ENCODE measurements at regions not wholly inside any gene's neighbourhood (a gene's known extent, or its start where the extent isn't known, plus 50 kb on each side); places are given as distances from the start of the nearest gene placed in this dataset.
"Not testable (repeated sequence)": the region's sequence is repeated elsewhere in the genome, so short reads cannot be mapped to it uniquely, and the experiment has no call there.

DNA sequence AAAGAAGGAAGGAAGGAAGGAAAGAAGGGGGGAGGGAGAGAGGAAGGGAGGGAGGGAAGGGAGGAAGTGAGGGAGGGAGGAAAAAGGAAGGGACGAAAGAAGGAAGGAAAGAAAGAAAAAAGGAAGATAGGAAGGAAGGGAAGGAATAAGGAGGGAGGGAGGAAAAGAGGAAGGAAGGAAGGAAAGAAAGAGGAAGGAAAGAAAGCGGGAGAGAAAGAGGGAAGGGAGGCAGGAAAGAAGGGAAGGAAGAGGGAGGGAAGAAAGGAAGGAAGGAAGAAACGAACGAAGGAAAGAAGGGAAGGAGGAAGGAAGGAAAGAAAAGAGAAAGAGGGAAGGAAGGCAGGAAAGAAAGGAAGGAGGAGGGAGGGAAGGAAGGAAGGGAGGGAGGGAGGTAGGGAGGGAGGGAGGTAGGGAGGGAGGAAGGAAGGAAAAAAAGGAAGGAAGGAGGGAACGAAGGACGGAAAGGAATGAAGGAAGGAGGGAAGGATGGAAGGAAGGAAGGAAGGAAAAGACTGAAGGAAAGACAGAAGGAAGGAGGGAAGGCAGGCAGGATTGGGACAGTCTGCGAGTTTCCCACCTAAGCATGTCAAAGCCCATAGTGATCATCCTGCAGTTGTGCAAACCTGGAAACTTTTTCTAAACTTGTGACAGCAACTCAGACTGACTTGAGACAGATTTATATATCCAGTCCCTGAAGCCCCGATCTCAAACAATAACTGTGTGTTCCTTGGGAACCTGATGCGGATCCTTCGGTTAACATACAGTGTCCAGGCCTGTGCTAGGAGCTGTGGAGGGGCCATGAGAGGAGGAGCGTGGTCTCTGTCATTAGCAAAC is 59.8 kb upstream of the IYD start:
- no peaks in the 10 kb centered on the region for H3K9me3 ChIP-seq (ENCODE audit: control insufficient read depth in 1 of 2, low read length in 2 of 2)
- H3K27me3 ChIP-seq (ENCODE audit: insufficient read depth, low read length), result no peaks in the 10 kb centered on the region
- peaks cover 0 to 39% (median 9%) of the 10 kb centered on the region in 4 donors for H3K4me1 Mint-ChIP-seq
- H3K27ac ChIP-seq (ENCODE audit: low read depth, low read length), result no peak overlapping the region
- H3K9me3 Mint-ChIP-seq, result peaks cover 0 to 3% (median 0%) of the 10 kb centered on the region in 8 donors
- ChIA-PET CTCF (ENCODE audit: partially characterized antibody) (no interaction called here), POLR2A (ENCODE audit: partially characterized antibody) (no interaction called here)
- H3K4me3 Mint-ChIP-seq, result peak overlapping the region in 1 of 8 donors; percentile 7
- no peaks in the 10 kb centered on the region for H3K36me3 ChIP-seq (ENCODE audit: insufficient read depth, low read length)
- no peaks in the 10 kb centered on the region for H3K36me3 Mint-ChIP-seq
- no peaks in the 10 kb centered on the region for H3K4me1 ChIP-seq (ENCODE audit: insufficient read depth, low read length)
- peaks cover 5 to 6% of the 10 kb centered on the region in 2 donors for H3K27me3 Mint-ChIP-seq
- intact Hi-C loops (cut with micrococcal nuclease), result no loop called here
- H3K4me3 ChIP-seq (ENCODE audit: low read length in 2 of 2), result no peak overlapping the region
- H3K27ac Mint-ChIP-seq, result peak overlapping the region in 1 of 7 donors; percentile 87
- DNase-seq, result no peak

DNA sequence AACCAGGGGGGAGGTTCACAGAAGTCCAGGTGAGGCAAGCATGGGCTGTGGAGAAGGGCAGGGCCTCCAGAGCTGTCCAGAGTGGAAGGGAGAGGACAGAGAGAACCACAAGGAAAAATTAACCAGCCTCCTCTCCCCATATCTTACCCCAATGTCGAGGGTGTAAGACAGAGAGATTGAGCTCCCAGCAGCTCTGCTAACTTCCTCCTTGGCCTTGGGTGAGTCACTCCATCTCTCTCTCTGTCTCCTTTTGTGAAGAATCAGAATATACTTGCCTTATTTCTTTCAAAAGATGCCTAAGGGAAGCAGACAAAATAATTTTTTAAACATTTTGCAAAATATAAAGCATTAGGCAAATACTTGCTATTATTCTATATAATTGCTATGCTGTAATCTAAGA is 58.3 kb upstream of the IYD start:
- H3K27ac ChIP-seq (ENCODE audit: low read depth, low read length), result no peak overlapping the region

DNA sequence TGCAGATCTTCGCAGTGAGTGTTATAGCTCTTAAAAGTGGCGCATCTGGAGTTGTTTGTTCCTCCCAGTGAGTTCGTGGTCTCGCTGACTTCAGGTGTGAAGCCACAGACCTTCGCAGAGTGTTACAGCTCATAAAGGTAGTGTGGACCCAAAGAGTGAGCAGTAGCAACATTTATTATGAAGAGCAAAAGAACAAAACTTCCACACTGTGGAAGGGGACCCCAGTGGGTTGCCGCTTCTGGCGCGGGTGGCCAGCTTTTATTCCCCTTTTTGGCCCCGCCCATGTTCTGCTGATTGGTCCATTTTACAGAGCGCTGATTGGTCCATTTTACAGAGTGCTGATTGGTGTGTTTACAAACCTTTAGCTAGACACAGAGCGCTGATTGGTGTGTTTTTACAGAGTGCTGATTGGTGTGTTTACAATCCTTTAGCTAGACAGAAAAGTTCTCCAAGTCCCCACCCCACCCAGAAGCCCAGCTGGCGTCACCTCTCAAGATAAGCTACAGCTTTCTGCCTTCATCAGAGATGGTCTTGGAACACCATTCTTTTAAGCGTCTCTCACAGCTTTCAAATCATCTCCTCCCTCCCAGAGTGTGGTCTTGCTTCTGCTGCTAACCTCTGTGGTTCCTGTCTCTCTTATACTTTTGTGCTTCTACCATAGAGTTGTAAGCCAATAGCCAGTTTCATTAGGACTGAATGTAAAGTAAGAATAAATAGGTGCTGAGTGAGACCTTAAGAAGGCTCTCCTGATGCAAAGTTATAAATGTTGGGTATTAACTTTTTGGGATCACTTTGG is 57.5 kb upstream of the IYD start:
- H3K4me3 ChIP-seq (ENCODE audit: low read length in 2 of 2); H3K27me3 ChIP-seq (ENCODE audit: insufficient read depth, low read length); H3K27me3 Mint-ChIP-seq; H3K36me3 Mint-ChIP-seq; POLR2A ChIA-PET (ENCODE audit: partially characterized antibody); H3K36me3 ChIP-seq (ENCODE audit: insufficient read depth, low read length); H3K4me1 ChIP-seq (ENCODE audit: insufficient read depth, low read length); H3K9me3 ChIP-seq (ENCODE audit: control insufficient read depth in 1 of 2, low read length in 2 of 2); H3K9me3 Mint-ChIP-seq; intact Hi-C loops (cut with micrococcal nuclease); H3K27ac ChIP-seq (ENCODE audit: low read depth, low read length): not testable (repeated sequence)
- Mint-ChIP-seq H3K4me1 (peaks cover 0 to 39% (median 9%) of the 10 kb centered on the region in 4 donors), H3K4me3 (peak overlapping the region in 7 of 8 donors; percentile 13 to 79 (median 57)), H3K27ac (peak overlapping the region in 5 of 7 donors; percentile 42 to 77 (median 55))
- DNase-seq, result peak; percentile 18 to 57 (median 39)
- CTCF ChIA-PET (ENCODE audit: partially characterized antibody), result interaction anchor here (1.3 kb wide), 1 partner anchor 229 kb away, joined by 3 read pairs; no protein-coding TSS in a partner anchor

More for the DNA sequence above, 58.3 kb upstream of the IYD start:
- H3K27ac Mint-ChIP-seq, result peak overlapping the region in 5 of 7 donors; percentile 42 to 77 (median 70)
- H3K4me3 Mint-ChIP-seq, result peak overlapping the region in 5 of 8 donors; percentile 12 to 79 (median 59)
- peaks cover 0 to 39% (median 9%) of the 10 kb centered on the region in 4 donors for H3K4me1 Mint-ChIP-seq
- ChIA-PET CTCF (ENCODE audit: partially characterized antibody) (interaction anchor here (1.3 kb wide), 1 partner anchor 229 kb away, joined by 3 read pairs; no protein-coding TSS in a partner anchor), POLR2A (ENCODE audit: partially characterized antibody) (no interaction called here)
- H3K9me3 ChIP-seq (ENCODE audit: control insufficient read depth in 1 of 2, low read length in 2 of 2), result no peaks in the 10 kb centered on the region
- H3K4me3 ChIP-seq (ENCODE audit: low read length in 2 of 2), result no peak overlapping the region
- peak in 2 of 5 donors; percentile 0 to 5 for DNase-seq
- H3K27me3 ChIP-seq (ENCODE audit: insufficient read depth, low read length), result no peaks in the 10 kb centered on the region
- H3K27me3 Mint-ChIP-seq, result peaks cover 5 to 6% of the 10 kb centered on the region in 2 donors
- H3K9me3 Mint-ChIP-seq, result peaks cover 0 to 3% (median 0%) of the 10 kb centered on the region in 8 donors
- intact Hi-C loops (cut with micrococcal nuclease), result no loop called here
- no peaks in the 10 kb centered on the region for H3K36me3 Mint-ChIP-seq
- H3K36me3 ChIP-seq (ENCODE audit: insufficient read depth, low read length), result no peaks in the 10 kb centered on the region
- no peaks in the 10 kb centered on the region for H3K4me1 ChIP-seq (ENCODE audit: insufficient read depth, low read length)

DNA sequence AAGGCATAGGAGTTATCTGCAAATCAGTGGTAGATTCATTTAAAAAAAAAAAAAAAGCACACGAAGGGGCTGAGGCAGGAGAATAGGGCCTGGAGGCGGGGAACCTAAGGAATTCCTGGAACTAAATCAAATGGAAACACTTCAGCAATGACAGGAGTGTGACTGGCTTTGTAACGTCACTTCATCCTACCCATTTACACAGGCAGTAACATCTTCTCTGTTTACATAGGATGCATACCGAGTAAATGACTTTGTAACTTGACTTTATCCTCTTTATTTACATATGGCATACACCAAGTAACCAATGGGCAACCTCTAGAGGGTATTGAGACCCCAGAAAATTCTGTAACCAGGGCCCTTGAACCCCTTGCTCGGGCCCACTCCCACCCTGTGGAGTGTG is 56.4 kb upstream of the IYD start:
- Mint-ChIP-seq H3K36me3 (no peaks in the 10 kb centered on the region), H3K4me1 (peaks cover 0 to 39% (median 9%) of the 10 kb centered on the region in 4 donors), H3K4me3 (no peak overlapping the region), H3K9me3 (peaks cover 0 to 2% (median 0%) of the 10 kb centered on the region in 8 donors), H3K27ac (no peak overlapping the region), H3K27me3 (peaks cover 5 to 7% of the 10 kb centered on the region in 2 donors)
- POLR2A ChIA-PET (ENCODE audit: partially characterized antibody), result no interaction called here
- no peak for DNase-seq
- H3K27me3 ChIP-seq (ENCODE audit: insufficient read depth, low read length), result no peaks in the 10 kb centered on the region
- H3K27ac ChIP-seq (ENCODE audit: low read depth, low read length), result no peak overlapping the region
- H3K4me3 ChIP-seq (ENCODE audit: low read length in 2 of 2), result no peak overlapping the region
- H3K4me1 ChIP-seq (ENCODE audit: insufficient read depth, low read length), result no peaks in the 10 kb centered on the region
- CTCF ChIA-PET (ENCODE audit: partially characterized antibody), result no interaction called here
- H3K9me3 ChIP-seq (ENCODE audit: control insufficient read depth in 1 of 2, low read length in 2 of 2), result no peaks in the 10 kb centered on the region
- H3K36me3 ChIP-seq (ENCODE audit: insufficient read depth, low read length), result no peaks in the 10 kb centered on the region
- intact Hi-C loops (cut with micrococcal nuclease), result no loop called here

DNA sequence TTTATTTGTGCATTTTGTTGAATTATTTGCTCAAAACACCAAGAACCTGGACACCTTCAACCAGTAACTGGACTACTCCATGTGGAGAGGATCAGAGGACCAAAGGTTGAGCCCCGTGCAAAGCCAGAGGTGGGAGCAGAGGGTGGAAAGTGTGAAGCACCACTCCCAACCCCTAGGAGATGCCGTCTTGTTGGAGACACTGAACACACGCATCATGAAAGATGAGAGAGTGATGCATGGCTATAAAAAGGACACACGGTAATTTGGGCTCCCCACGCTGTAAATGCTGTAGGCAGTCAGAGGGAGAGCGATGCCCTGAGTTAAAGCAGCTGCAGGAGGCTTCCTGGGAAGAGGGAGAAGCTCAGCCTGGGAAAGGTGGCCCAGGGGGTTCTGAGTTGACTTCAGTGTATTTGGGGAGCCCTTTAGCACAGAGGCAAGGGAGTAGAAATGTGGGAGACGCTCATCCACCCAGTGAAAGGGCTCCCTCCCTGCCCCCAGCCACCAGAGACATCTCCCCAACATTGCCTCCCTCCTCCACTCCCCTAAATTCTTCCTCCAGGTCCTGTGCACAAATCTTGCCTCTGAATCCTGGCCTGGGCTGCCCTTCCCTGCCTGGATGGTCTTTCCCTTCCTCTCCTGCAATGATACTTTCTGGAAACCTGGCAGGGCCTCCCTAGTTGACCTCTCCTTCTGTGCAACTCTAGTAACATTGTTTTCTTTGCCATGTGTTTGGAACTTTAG is 55.8 kb upstream of the IYD start:
- no peaks in the 10 kb centered on the region for H3K9me3 ChIP-seq (ENCODE audit: control insufficient read depth in 1 of 2, low read length in 2 of 2)
- ChIA-PET CTCF (ENCODE audit: partially characterized antibody) (no interaction called here), POLR2A (ENCODE audit: partially characterized antibody) (no interaction called here)
- no peak overlapping the region for H3K4me3 Mint-ChIP-seq
- H3K27ac ChIP-seq (ENCODE audit: low read depth, low read length), result no peak overlapping the region
- no peak for DNase-seq
- no peak overlapping the region for H3K4me3 ChIP-seq (ENCODE audit: low read length in 2 of 2)
- peaks cover 0 to 2% (median 0%) of the 10 kb centered on the region in 8 donors for H3K9me3 Mint-ChIP-seq
- no peak overlapping the region for H3K27ac Mint-ChIP-seq
- H3K27me3 ChIP-seq (ENCODE audit: insufficient read depth, low read length), result no peaks in the 10 kb centered on the region
- intact Hi-C loops (cut with micrococcal nuclease), result no loop called here
- H3K36me3 Mint-ChIP-seq, result no peaks in the 10 kb centered on the region
- H3K36me3 ChIP-seq (ENCODE audit: insufficient read depth, low read length), result no peaks in the 10 kb centered on the region
- H3K4me1 ChIP-seq (ENCODE audit: insufficient read depth, low read length), result no peaks in the 10 kb centered on the region
- H3K27me3 Mint-ChIP-seq, result peaks cover 5 to 7% of the 10 kb centered on the region in 2 donors
- H3K4me1 Mint-ChIP-seq, result peaks cover 0 to 39% (median 9%) of the 10 kb centered on the region in 4 donors

DNA sequence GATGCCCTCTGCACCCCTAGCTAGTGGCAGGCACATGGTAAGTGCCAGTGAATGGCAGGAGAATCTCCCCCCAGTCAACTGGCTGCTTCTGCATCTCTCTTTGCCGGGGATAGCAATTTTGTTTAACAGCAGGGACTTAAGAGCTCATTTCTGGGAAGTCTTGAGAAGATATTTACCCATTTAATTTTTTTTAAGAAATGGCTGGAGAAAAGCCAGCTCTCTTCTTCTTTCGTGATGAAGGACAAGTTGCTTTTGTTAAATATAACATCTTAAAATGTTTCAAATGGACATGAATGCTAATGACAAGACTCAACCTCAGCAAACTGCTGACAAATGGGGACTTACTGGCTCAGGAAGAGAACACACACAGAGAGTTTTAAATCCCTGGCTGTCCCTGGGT is 55.0 kb upstream of the IYD start:
- H3K27ac Mint-ChIP-seq, result no peak overlapping the region
- H3K36me3 ChIP-seq (ENCODE audit: insufficient read depth, low read length), result no peaks in the 10 kb centered on the region
- peaks cover 0 to 2% (median 0%) of the 10 kb centered on the region in 8 donors for H3K9me3 Mint-ChIP-seq
- H3K9me3 ChIP-seq (ENCODE audit: control insufficient read depth in 1 of 2, low read length in 2 of 2), result no peaks in the 10 kb centered on the region
- POLR2A ChIA-PET (ENCODE audit: partially characterized antibody), result no interaction called here
- no peaks in the 10 kb centered on the region for H3K36me3 Mint-ChIP-seq
- H3K27ac ChIP-seq (ENCODE audit: low read depth, low read length), result no peak overlapping the region
- no peak overlapping the region for H3K4me3 ChIP-seq (ENCODE audit: low read length in 2 of 2)
- H3K4me1 ChIP-seq (ENCODE audit: insufficient read depth, low read length), result no peaks in the 10 kb centered on the region
- no peaks in the 10 kb centered on the region for H3K27me3 ChIP-seq (ENCODE audit: insufficient read depth, low read length)
- CTCF ChIA-PET (ENCODE audit: partially characterized antibody), result no interaction called here
- H3K27me3 Mint-ChIP-seq, result peaks cover 5 to 6% of the 10 kb centered on the region in 2 donors
- H3K4me1 Mint-ChIP-seq, result peaks cover 0 to 34% (median 7%) of the 10 kb centered on the region in 4 donors
- DNase-seq, result no peak
- H3K4me3 Mint-ChIP-seq, result no peak overlapping the region
- intact Hi-C loops (cut with micrococcal nuclease), result no loop called here
